HG03095 (cell line): ENCODE measurements at regions not wholly inside any gene's neighbourhood (a gene's known extent, or its start where the extent isn't known, plus 50 kb on each side); places are given as distances from the start of the nearest gene placed in this dataset.
"Not testable (repeated sequence)": the region's sequence is repeated elsewhere in the genome, so short reads cannot be mapped to it uniquely, and the experiment has no call there.

Experiments
- ATAC-seq: cut with Tn5 transposase; IDR thresholded peaks from one replicate; pipeline ENCODE4 v1.9.1; 2021; ENCODE audit warnings: moderate library complexity; ENCODE audit not compliant: unreplicated experiment

DNA sequence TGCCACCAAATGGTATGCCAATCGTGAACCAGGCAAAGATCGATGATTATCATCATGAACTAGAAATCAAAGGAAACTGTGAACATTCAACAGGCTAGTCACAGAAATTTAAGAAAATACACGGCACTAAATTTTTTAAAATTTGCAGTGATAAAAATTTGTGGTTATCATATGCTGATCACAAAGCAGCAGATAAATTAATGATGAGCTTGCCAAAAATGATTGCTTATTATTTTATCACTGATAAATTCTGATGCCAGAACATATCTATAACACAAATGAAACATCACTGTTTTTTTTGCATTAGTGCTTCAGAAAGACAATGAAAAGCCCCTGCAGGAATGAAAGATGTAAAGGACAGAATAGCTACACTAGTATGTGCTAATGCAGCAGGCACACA, 1413.2 kb upstream of the MAP3K7 start:
- ATAC-seq, result no peak

- no peak for ATAC-seq
These were observed 1407.9 kb upstream of the MAP3K7 start for GRCh38 chr6:91994787-91995186.

- no peak for ATAC-seq
These were observed 1395.7 kb upstream of the MAP3K7 start for GRCh38 chr6:91982559-91982958.

- ATAC-seq, result no peak
These were observed 1389.9 kb upstream of the MAP3K7 start for GRCh38 chr6:91976797-91977196.

GRCh38 chr6:91970700-91971099, 1383.8 kb upstream of the MAP3K7 start:
- ATAC-seq, result no peak

- no peak for ATAC-seq
These were observed 1379.0 kb upstream of the MAP3K7 start for GRCh38 chr6:91965872-91966271.

DNA sequence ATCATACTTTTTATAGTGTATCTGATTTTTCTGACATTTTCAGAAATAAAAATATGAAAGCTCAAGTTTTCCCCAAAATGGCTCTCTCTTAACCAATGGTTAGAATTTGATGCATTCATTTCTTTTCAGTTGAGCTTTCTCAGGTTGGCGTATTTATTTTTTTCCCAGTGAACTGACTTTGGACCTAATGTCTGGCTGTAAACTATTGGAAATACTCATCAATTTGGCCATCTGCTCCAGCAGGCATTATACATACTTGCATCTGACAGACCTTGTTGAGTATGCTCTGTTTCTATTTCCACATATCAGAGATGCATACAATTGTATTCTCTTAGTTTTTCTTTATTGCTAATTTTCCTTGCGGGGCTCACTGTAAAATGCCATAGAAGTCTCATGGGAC, 1374.8 kb upstream of the MAP3K7 start:
- no peak for ATAC-seq

DNA sequence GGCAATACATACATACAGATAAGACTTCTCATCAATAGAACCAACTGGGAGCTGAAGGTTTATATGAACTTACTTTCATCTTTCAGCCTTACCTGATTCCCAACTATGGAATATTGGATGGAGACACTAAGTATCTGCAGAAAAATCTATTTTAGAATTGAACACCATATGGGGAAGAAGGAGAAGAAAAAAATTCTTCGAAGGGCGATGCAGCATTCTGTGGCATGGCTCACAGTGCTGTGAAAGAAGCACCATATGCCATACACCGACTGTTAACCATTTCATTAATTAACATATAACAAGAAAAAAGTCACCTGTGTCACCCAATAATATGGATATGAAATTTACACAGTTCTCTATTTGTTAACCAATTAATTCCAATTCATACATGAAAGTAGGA, 1374.4 kb upstream of the MAP3K7 start:
- no peak for ATAC-seq

GRCh38 chr6:91941838-91942237, 1355.0 kb upstream of the MAP3K7 start:
- ATAC-seq, result no peak

DNA sequence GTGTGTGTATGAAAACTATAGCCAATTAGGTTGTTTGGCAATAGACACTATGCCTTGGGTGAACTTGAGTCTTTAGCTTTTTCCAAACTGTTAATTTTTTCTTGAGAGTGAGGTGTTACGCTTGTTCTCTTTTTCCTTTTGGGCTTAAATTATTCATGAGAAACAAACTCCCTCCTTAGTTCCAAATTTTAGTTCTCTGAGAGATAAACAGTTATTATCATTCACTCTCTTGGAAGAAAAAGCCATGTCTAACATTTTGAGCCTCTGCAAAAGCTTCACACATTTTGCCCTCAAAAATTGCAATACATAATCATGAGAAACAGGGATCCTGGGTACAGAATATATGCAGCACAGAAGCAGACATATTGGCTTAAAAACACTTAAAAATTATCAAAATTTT, 1353.9 kb upstream of the MAP3K7 start:
- no peak for ATAC-seq

DNA sequence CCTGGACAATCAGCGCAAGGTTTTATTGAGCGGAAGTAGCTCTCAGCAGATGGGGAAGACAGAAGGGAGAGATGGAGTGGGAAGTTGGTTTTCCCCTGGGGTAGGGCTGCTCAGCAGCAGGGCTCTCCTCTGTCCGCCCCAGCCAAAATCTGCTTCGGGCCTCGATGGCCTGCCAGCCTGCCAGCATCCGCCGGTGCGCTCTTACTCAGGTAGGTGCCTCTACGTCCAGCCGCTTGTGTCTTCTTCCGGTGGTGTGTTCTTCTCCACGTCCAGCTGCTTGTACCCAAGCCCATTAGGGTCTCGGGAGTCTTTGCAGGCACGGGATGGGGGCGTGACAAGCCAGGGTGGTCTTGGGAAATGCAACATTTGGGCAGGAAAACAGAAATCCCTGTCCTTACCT, 1340.0 kb upstream of the MAP3K7 start:
- no peak for ATAC-seq

DNA sequence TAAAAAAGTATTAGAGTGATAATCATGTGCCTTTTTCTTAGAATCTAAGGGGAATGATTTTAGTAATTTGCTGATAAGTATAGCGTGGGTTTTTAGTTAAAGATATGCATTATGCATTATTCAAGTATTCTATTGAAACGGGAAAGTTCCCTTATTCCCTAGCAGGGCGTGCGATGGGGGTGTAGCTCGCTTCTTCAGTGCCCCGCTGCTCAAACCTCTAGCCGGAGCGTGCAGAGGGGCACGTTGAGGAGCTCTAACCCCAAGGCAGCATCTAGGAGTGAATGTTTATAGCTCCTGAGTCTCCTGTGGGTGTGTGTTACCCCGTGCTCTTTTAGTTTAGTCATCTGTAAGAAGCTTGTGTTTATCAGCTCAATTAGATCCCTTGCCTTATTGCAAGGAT, 1339.5 kb upstream of the MAP3K7 start:
- ATAC-seq, result no peak

DNA sequence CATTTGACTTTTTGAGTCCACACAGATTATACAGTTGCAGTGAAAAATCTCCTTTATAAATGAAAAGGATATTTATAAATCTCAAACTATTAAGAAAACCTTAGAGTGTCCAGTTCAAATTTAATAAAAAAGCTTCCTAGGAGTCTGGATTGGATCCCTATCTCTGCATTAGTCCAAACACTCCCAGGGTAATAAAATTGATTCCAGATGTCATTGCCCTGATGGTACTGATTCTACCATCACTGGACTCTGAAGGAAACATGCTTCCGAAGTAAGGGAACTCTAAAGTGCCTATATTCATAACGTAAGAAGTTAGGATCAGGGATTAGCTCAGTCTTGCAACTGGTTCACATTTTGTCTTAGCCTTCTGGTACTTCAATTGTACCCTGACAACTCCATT, 1325.1 kb upstream of the MAP3K7 start:
- no peak for ATAC-seq

DNA sequence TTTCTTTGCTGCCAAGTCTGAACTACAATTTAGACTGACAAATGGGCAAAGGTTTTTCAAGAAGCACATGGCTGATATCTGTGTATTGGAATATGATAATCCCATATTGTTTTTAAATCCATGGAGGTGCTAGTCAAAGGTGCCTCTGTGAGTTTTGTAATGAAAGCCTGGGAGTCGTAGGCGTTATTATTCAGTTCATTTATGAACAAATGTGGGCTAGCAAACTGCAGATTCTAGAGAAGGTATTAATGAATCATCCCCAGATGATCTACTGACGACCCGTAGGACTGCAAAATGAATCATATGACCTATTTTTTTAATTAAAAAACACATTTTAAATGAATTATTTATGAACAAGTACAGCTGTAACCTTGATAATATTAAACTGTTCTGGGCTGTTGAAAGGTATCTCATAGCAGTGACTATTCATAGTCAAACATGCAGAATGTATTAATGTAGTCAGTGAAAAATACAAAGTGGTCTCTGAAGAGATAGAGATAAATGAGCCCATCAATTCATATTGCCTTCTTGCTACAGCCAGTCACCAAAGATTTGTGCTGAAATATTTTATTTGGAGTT, 1317.8 kb upstream of the MAP3K7 start:
- no peak for ATAC-seq

DNA sequence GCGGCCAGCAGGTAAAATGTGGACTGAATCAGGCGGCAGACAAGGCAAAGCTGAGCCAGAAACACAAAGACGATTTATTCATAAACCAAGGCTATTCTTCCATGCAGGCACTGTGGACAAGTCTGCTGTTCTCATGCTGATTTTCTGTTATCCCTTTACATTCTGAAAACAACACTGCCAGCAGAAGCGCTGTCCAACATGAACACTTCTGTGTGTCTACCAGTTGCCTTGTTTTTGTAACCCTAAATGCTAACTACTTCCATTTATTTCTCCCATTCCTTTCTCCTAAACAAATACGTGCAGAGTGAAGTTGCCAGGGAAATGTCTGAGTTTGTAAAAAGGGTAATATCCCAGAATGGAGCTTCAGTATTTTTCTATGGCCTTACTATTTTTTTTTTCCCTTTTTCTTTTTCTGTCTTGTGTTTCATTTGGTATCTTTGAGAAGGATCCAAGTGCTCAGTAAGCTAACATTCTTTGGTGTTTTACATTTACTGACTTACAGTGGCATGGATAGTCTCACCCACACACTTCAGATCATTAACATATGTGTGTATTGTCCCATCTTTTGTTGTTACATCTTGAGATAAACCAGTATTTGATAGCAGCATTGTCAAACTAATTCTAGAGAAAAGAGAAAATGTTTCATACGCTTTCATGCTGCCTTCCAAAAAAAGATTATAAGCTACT, 1308.9 kb upstream of the MAP3K7 start:
- ATAC-seq, result no peak

- ATAC-seq, result no peak
These were observed 1299.4 kb upstream of the MAP3K7 start for GRCh38 chr6:91886183-91886795.

DNA sequence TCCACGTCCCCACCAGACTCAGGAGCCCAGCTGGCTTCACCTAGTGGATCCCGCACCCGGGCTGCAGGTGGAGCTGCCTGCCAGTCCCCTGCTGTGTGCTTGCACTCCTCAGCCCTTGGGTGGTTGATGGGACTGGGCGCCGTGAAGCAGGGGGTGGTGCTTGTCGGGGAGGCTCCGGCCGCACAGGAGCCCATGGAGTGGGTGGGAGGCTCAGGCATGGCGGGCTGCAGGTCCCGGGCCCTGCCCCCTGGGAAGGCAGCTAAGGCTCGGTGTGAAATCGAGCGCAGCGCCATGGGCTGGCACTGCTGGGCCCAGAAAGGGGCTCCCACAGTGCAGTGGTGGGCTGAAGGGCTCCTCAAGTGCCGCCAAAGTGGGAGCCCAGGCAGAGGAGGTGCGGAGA, 1294.9 kb upstream of the MAP3K7 start:
- ATAC-seq, result not testable (repeated sequence)

GRCh38 chr6:91879386-91879995, 1292.6 kb upstream of the MAP3K7 start:
- no peak for ATAC-seq

DNA sequence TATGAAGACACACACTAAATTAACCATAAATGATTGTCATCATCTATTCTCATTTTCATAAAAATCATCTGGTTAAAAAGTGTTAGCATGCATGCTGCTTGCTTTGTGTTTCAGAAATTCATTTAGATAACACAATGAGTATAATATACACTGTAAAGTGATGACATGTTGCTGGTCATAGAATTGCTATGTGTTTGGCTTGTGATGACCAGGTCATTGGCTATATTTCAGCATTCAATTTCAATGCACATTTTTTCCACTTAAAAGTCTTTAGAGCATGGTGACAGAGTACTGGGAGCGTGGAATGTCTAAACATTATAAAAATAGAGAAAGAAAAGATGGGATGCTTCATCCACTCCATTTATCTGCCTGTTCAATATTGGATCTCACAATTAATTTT, 1291.1 kb upstream of the MAP3K7 start:
- no peak for ATAC-seq

DNA sequence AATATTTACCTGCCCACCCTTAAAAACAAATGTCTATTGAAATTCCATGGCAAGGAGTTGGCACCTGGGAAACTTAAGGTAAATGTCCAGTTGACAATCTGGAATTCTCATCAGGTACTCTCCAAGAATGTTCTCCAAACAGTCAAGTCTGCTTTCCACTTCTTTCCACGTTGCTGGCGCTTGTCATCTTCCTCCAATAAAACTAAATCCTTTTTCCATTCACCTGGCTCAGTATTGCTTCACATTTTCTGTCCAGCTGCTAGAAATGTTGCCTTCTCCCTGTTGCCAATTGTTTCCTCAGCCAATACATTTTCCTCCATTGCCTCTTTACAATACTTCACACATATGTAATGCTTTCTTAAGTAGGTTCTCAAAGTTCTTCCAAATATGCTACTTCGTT, 1288.1 kb upstream of the MAP3K7 start:
- ATAC-seq, result no peak

- no peak for ATAC-seq
These were observed 1281.8 kb upstream of the MAP3K7 start for GRCh38 chr6:91868539-91869202.

GRCh38 chr6:91865889-91866288, 1279.0 kb upstream of the MAP3K7 start:
- no peak for ATAC-seq
